Left lobe of liver (tissue), 2 donors: ENCODE measurements at regions not wholly inside any gene's neighbourhood (a gene's known extent, or its start where the extent isn't known, plus 50 kb on each side); places are given as distances from the start of the nearest gene placed in this dataset.

ENCODE experiments used
- ATAC-seq: fragments of 200-7000 bp; cut with Tn5 transposase; one replicate; pipeline ENCODE4 v1.9.1; 2020; ENCODE audit warnings: mild to moderate bottlenecking, moderate library complexity
- DNase-seq: peaks from one replicate; pipeline ENCODE4 v3.0.0-alpha.2; 2020; ENCODE audit warnings: low spot score
- donor health status: DM: no; HTN: no; CAD: no; lungs with moderate emphysema.
- donor health status: DM: no; HTN: yes; CAD: no.

DNA sequence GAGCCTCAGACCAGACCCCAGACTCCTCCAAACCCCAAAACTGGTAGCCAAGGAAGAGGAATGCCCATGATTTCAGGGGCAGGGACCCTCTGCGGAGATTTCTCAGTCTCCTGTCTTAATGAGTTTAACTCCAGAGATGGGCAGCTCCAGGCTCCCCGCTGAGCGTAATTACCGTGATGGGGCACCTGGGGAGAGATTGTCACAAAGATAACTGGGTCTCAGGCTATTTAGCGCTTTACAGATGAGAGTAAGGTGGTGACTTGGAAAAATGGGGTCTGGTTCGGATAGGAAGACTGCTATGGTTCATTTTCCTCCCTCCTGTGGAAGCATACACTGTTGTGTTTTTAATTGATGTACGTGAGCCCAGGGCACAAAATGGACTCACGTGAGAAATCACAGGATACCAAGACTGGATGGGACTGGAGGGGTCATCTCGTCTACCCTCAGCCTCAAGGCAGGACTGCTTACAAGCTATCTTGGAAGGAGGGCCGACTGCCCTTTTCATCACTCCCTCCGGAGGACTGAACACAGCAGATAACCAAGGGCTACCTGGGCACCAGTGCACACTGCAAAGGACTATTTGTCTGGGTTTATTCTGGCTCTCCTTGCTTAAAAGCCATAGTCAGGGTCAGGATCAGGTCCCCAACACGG, 427.8 kb downstream of the ZNF521 start:
- ATAC-seq = no peak
- DNase-seq = no peak

DNA sequence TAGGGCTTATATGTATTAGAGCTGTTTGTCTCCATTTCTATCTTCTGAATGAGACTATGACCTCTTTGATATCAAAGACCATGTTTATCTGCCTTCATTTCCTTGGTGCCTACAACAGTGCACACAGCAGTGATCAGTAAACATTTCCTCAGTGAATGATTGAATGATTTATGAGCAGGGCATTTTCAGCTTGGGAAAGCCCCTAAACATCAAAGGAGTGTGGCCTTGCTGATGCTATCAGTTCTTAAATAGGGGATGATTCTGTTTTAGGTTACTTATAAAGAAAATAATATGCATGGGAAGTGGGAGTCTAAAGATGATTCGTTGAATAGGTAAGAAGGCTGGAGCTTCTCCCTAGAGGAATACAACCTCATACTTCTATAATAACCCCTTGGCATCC, 425.3 kb downstream of the ZNF521 start:
- DNase-seq = no peak
- ATAC-seq = no peak

DNA sequence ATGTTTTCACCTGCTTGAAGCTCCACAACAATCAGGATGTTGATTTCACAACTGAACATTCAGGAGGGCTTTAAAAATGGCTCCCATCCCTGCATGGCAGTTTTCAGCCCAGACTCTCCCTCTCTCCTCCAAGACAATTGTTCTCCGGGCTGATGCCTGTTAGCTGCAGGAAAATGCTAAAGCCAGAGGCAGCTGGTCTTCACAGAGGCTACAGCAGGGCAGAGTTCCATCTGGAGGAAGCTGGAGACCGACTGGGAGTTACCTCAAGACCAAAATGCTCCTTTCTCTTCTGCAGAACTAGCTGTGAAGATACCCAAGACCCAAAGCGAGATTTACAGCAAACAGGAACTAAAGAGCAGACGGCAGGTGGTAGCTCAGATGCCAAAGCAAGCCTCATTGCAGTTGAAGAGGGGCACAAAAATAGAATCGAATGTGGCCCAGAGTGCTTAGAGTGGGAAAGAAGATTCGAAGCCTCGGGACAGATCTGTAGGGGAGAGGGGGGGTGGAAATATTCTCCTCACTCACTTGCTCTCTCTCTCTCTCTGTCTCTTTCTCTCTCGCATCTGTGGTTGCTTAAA, 423.6 kb downstream of the ZNF521 start:
- DNase-seq (no peak), ATAC-seq (no peak)

DNA sequence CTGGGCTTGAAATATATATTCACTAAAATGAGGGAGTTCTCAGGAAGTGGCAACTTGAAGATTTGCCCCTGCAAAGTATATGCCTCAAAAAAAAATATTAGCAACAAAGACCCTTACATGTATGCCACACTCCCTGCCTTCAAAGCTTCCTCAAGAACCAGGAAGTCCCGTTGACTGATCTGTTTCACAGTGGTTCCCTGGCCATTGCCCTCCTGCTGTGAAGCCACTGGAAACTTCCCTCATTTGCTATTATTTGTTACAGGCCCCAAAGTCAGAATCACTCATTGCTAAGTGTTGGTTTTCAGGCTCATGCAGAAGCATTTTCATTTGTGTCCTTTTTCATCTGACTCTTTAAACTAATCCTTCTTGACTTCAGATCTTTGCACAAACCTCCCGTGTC, 421.5 kb downstream of the ZNF521 start:
- DNase-seq (no peak), ATAC-seq (no peak)

DNA sequence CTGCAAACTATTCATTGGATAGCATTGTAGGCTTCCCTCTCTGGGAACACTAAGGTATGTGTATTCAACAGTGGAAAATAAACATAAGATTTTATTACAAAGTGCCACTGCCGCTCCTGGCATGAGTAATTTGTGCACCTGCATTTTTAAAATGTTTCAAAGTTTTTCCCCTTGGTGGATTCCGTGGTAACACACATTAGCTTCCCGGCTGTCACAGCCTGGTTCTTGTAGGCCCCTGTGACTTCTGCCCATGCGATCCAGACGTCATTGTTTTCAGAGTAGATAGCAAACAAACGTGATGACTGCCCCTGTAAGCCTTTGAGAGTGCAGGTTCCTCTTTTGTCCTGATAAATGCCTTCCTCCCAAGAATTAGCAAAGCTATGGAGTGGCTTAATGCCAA, 421.0 kb downstream of the ZNF521 start:
- DNase-seq (no peak), ATAC-seq (no peak)

DNA sequence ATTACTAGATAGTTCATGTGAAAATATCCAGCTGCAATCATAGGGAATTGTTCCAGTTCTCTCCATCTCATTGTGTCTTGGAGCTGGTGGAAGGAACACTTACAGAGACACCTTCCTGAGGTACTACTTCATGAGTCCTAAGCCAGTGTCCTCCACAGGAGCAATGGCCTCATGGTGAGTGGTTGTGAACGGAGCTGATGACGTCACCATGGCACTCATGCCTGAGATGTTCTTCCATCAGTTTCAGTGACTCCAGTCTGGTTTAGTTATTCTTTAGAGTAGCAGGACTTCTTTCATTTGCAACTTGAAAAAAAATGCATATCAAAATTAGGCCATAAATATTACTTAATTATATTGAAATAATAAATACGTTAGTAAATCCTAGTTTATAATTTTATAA, 418.6 kb downstream of the ZNF521 start:
- ATAC-seq (no peak), DNase-seq (no peak)

DNA sequence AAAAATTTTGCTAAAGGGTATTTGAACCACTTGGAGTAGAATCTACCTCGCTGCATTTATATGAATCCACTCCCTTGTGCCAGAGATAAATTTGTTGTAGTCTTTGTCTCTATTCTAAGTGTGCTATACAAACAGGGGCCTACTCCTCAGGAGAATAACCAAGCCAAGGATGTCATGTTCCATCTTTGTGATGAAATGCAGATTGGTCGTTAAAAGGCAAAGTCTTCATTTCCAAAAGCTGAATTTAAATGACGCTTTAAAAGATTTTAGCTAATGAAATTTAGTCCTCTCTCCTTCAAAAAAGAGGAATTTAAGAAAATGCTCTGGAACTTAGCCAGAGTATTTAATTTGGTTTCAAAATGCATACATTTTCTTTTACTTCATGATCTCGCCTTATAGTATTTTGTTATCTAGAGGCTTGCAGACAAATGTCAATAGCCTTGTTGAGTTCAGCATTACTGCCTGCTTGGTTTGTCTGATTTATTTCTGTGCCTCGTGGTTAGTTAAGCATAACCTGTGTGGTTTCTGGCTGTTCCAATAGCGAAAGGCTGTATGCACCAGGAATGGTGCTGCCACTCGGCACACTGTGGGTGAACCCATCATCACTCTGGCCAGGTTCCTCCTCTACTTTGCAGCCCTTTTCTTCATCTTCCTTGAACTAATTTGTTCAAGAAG, 417.6 kb downstream of the ZNF521 start:
- no peak for ATAC-seq
- DNase-seq = no peak

DNA sequence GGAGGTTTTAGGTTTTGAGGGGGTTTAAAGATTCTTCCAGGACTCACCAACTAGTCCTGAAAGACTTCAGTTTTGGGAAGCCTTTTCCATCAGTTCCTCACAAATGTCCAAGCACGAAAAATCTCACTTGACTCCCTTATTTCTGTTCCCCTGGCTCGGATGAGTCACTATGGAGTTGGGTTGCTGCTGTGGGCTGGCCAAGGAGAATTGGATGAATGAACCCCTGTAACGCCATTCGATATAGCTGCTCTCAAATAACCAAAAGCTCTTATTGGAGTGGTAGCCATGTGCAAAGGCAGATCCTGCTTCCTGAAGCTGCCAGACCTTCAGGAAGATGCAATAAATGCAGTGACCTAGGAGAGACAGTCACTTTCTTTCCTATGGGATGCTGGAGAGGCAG, 417.0 kb downstream of the ZNF521 start:
- DNase-seq = no peak

DNA sequence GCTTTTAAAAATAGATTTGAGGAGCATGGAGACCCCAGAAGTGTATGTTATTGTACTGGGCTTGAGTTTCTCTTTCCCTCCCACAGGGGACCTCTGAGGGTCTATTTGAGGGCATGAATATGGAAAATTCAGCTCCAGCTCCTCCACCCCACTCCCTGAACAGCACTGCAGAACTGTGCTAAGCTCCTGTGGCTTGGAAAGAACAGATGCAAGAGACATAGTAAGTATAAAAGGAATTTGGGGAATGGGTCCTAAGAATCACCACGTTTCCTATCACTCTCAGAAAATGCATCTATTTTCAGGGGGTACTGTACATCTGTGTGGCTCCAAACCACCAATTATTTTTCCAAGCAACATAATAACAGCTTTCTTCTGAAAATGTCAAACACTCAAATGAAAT, 416.1 kb downstream of the ZNF521 start:
- DNase-seq (no peak), ATAC-seq (no peak)

More for the DNA sequence above, 417.0 kb downstream of the ZNF521 start:
- ATAC-seq = no peak

DNA sequence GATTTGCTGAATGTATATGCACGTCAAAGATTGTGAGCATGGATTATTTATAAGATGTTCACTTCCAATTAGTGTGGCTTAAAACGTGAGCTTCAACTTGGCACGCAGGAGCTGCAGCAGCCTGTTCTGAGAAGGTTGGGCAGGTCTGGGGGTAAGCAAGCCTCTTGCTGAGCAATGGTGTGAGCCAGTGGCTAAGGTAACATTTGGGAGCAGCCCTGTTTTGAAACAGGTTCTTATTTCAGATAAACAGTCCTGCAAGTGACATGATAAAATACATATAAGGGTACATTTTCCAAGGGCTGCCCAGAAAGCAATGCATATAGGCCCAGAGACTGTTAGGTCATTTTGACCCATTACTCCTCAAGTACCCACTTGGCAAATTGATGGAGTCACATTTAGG, 415.3 kb downstream of the ZNF521 start:
- ATAC-seq = no peak
- DNase-seq = no peak

DNA sequence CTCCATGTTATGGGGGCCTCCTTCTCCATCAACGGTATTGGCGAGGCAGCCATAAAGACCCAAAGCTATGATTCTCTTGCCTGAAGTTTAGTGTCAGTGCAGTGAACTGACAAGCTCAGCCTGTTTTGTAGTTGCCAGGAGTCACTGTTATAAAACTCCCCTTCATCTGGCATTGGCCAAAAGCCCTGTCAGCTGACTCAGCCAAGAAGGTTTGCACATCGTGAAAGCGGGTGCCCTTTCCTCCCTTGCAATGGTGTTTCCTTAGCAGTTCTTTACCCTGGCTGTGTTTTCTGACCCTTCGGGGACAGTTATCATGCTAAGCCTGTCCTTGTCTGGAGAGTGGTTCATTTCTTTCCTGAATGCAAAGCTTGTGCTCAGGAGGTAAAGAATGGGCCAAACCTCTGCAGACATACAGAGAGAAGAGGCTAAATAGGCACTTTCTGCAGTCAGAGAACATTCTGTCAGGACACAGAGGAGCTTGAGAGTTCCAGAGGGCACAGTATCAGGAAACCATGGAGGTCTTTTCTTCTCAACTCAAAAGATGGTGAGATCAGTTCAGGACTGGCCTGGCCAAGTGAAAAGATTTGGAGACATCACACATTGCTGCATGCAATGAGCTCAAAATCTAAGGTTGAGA, 414.2 kb downstream of the ZNF521 start:
- no peak for DNase-seq

DNA sequence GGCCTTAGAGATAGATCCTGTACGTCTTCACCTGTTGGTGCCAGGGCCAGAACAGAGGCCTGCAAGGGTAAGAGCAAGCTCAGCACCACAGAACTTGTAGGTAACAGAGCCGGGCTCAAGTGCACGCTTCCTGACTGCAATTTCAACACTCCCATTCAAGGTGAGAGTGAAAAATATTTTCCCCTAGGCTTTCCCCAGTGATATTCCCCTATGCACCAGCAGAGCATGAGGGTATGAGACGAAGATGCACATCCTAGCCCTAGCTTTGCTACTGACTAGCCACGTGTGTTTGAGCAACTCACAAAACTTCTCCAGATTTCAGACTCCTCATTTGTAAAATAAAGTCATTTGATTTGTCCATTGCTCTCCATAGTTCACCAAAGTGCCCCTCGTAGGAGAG, 411.6 kb downstream of the ZNF521 start:
- ATAC-seq = no peak
- DNase-seq = no peak

More for the DNA sequence above, 414.2 kb downstream of the ZNF521 start:
- no peak for ATAC-seq

DNA sequence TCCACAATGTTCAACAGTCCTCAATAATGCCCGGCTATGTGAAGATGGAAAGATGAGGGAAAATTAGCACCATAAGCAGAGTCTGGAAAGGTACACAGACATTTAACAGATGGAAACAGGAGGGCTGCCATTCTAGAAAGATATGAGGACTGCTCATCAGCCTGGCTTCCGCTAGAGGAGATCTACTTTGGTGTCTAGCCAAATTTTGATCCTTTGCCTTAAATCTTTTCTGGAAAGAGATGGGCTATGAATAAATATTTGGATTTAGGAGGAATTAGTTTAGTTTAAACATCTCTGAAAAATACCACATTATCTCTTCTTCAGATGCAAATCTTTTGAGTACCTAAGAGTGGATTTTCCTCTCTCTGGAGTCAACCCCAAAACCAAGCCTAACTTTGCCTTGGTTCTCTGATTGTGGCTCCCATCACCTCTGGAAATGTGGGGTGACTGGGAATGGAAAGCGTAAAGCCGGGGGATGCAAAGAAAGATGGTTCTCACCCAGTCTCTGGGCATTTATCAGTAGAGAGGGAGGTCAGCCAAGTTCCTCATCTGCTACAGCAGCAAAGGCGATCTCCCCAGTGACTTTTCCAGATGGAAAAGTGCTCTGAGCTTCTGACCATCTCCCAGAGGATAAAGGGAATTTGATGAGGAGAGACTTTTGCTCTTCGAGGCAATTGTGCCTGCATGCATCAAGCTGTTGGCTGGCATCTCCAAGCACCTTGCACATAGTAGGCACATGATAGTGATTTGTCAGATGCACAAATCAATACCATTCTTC, 410.6 kb downstream of the ZNF521 start:
- DNase-seq (no peak), ATAC-seq (no peak)

DNA sequence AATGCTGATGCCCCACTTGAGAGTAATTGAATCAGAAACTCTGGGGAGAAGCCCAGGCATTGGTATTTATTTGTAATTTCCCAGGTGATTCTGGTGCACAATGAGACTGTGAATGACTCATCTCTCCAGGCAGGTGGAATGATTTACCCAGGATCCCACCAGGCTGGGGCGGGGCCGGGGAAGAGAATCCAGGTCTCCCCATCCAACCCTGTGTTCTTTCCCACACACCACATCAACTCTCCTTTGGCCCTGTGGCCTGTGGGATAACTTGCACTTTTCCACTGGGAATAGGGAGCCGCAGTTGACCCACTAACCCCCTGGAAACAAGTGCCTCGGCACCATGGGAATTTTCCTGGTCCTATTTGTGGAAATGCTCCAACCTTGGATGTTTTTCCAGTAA, 409.8 kb downstream of the ZNF521 start:
- ATAC-seq (no peak), DNase-seq (no peak)

DNA sequence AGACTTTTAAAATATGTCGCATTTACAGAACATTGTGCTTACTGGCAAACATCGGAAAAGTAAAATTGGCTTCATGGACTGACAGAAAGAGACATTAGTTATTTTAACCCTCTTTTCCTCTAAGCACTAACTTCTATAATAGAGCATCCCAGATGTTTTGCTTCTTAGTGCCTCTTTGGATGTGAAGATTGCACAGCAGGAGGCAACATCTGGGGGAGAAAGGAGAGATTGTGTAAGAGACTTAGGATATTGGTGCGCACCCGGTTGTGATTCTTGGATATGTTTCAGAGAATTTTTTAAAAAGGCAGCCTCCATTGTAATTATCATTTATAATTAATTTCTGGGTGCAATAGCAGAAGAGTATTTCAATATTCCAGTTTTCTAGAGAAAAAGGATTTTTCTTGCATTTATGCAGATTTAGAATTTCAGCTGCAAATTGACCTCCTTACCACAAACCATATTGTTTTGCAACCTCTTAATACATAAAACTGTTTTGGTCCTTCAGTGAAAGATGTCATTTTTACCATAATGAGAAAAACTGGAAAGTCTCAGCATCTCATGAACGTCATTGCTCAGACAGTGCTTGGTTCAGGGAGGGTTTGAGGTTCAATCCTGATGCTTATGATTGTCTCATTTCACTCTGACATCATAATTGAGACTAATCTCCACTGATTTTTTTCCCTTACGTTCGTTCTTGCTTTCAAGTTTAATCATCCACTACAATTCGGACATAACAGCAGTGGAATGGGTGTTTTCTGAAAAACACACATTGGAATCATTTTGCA, 404.3 kb downstream of the ZNF521 start:
- ATAC-seq (no peak), DNase-seq (no peak)

DNA sequence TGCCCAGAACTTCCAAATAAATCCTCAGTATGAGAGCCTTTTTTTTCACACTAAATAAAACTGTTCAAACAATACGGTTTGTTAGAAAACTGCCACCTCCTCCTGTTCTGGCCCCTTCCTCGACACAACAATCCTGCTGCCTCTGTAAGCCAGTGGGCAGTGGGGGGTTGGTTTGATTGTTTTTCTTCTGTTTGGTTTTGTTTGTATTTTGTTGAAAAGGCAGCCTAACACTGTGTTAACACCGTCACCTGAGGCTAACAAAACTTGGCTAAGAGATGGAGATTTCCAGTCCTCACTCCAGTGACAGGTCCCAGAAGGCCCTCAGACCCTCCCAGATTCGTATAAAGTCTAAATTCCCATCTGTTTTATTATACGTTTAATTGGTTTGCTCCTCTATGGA, 402.1 kb downstream of the ZNF521 start:
- ATAC-seq (no peak), DNase-seq (no peak)

DNA sequence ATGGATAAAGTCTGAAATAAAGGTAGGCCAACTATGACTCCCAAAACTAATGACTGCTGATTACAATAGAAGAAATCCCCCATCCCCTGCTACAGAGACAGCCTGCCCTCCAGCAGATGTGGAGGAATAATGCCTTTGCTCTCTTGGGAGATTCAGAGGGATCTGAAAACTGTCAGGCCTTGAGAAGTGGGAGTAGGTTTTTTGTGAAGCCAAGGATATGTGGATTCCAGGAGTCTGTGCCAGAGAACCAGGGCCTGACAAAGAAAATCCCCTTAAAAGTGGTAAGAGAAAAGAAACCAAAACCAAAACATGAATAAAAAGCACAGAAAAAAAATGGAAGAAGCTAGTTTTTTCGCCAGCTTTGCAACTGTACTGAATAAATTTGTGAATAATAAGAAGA, 397.6 kb downstream of the ZNF521 start:
- ATAC-seq (no peak), DNase-seq (no peak)

DNA sequence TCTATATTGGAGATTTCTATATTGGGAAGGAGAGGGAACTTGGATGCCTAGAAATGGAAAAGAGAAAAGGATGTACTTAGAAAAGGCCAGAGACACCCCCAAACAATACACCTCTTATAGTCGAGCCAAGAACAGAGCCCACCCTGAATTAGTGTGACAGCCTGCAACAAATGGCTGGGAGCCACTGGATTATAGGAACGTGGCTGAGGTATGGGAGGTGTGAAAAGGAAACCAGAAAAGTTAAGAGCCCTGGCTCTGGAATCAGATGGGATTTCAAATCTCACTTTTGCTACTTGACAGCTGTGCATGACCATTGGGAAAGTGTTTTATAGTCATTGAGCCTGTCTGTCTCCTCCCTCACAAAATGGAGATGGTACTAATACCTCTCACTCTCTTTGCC, 394.0 kb downstream of the ZNF521 start:
- ATAC-seq (no peak), DNase-seq (no peak)

DNA sequence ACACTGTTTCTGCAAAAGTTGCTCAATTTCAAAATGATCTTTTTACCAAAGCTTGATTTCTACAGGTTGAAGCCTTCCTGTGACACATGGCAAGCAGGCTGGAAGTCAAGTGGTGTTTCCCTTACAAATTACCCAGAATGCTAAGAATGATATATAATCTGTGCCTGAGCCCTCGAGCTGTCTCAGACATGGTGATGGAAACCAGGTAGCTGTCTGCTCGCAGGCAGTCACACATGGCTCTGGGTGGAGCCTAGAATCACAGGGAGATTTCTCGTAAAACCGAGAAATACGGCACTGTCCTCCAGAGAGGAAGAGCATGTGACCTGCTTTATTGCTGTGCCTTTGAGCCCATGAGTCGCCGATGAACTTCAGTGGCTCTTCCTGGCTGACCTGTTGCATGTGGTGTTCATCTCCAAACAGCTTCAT, 392.9 kb downstream of the ZNF521 start:
- no peak for DNase-seq
- no peak for ATAC-seq

DNA sequence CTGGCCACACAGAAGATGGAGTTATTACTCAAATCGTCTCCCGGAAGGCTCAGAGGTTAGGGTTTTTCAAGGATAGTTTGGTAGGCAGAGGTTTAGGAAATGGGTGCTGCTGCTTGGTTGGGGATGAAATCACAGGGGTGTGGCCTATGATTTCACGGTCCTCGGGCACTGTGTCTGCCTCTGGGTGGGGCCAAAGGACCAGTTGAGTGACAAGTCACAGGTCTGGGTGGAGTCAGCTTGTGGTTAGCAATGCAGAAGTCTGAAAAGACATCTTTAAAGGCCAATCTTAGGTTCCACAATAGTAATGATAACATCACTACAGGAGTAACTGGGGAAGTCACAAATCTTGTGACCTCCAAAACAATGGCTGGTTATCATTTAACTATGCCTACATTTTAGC, 387.8 kb downstream of the ZNF521 start:
- DNase-seq (no peak), ATAC-seq (no peak)
